ENCODE measurements at regions not wholly inside any gene's neighbourhood (a gene's known extent, or its start where the extent isn't known, plus 50 kb on each side); places are given as distances from the start of the nearest gene placed in this dataset.

- TF ChIP-seq CTCF (IDR thresholded peaks at IDR 0.05) (no peak), POLR2A (IDR thresholded peaks at IDR 0.05) (no peak)
Measured at GRCh38 chr14:83441801-83442200, 1908.1 kb upstream of the SEL1L start.
